Duodenal mucosa (tissue), 2 donors: ENCODE measurements at regions not wholly inside any gene's neighbourhood (a gene's known extent, or its start where the extent isn't known, plus 50 kb on each side); places are given as distances from the start of the nearest gene placed in this dataset.

ENCODE experiments used
- H3K27ac ChIP-seq: one replicate; pipeline ENCODE4 v1.7.0; 2013; ENCODE audit warnings: low read depth, low read length
- H3K27me3 ChIP-seq, 2 donors: one replicate each; pipeline ENCODE4 v1.7.0; 2013; ENCODE audit warnings: low read length in 2 of 2, control low read depth in 1 of 2; ENCODE audit not compliant: insufficient read depth in 2 of 2, control insufficient read depth in 1 of 2
- H3K36me3 ChIP-seq, 2 donors: one replicate each; pipeline ENCODE4 v1.7.0; 2013; ENCODE audit warnings: low read length in 2 of 2, control low read depth in 1 of 2; ENCODE audit not compliant: insufficient read depth in 2 of 2, control insufficient read depth in 1 of 2
- H3K4me1 ChIP-seq, 2 donors: one replicate each; pipeline ENCODE4 v1.7.0; 2013; ENCODE audit warnings: low read length in 2 of 2, control low read depth in 1 of 2; ENCODE audit not compliant: insufficient read depth in 2 of 2, control insufficient read depth in 1 of 2
- H3K4me3 ChIP-seq, 2 donors: one replicate each; pipeline ENCODE4 v1.7.0; 2013; ENCODE audit warnings: low read length in 2 of 2, low read depth in 1 of 2
- H3K9ac ChIP-seq, 2 donors: one replicate each; pipeline ENCODE4 v1.7.0; 2013; ENCODE audit warnings: low read length in 2 of 2, low read depth in 1 of 2
- H3K9me3 ChIP-seq, 2 donors: one replicate each; pipeline ENCODE4 v1.7.0; 2013; ENCODE audit warnings: low read length in 2 of 2, control low read depth in 1 of 2; ENCODE audit not compliant: control insufficient read depth in 1 of 2

- no peaks in the 10 kb centered on the region for H3K36me3 ChIP-seq
- H3K4me3 ChIP-seq, result no peak overlapping the region
- H3K4me1 ChIP-seq, result no peaks in the 10 kb centered on the region
- no peak overlapping the region for H3K9ac ChIP-seq
- no peak overlapping the region for H3K27ac ChIP-seq
- H3K9me3 ChIP-seq, result no peaks in the 10 kb centered on the region
- no peaks in the 10 kb centered on the region for H3K27me3 ChIP-seq
Measured at GRCh38 chr13:73991884-73992283, 142.3 kb downstream of the KLF12 start.

GRCh38 chr13:73991384-73991783 lies 142.8 kb downstream of the KLF12 start:
- Histone ChIP-seq H3K9ac (no peak overlapping the region), H3K27ac (no peak overlapping the region), H3K4me1 (no peaks in the 10 kb centered on the region), H3K36me3 (no peaks in the 10 kb centered on the region), H3K9me3 (no peaks in the 10 kb centered on the region), H3K4me3 (no peak overlapping the region), H3K27me3 (no peaks in the 10 kb centered on the region)

GRCh38 chr13:73989244-73989843 lies 144.9 kb downstream of the KLF12 start:
- Histone ChIP-seq H3K4me3 (no peak overlapping the region), H3K27me3 (no peaks in the 10 kb centered on the region), H3K9me3 (no peaks in the 10 kb centered on the region), H3K9ac (no peak overlapping the region), H3K36me3 (no peaks in the 10 kb centered on the region), H3K4me1 (no peaks in the 10 kb centered on the region), H3K27ac (no peak overlapping the region)

- Histone ChIP-seq H3K4me3 (no peak overlapping the region), H3K36me3 (no peaks in the 10 kb centered on the region), H3K27me3 (no peaks in the 10 kb centered on the region), H3K9me3 (no peaks in the 10 kb centered on the region), H3K27ac (no peak overlapping the region), H3K9ac (no peak overlapping the region), H3K4me1 (no peaks in the 10 kb centered on the region)
Measured at GRCh38 chr13:73988461-73988860, 145.7 kb downstream of the KLF12 start.

- no peak overlapping the region for H3K4me3 ChIP-seq
- no peaks in the 10 kb centered on the region for H3K9me3 ChIP-seq
- no peaks in the 10 kb centered on the region for H3K4me1 ChIP-seq
- H3K36me3 ChIP-seq, result no peaks in the 10 kb centered on the region
- no peaks in the 10 kb centered on the region for H3K27me3 ChIP-seq
- H3K9ac ChIP-seq, result no peak overlapping the region
- no peak overlapping the region for H3K27ac ChIP-seq
Measured at GRCh38 chr13:73987618-73988017, 146.6 kb downstream of the KLF12 start.

- no peaks in the 10 kb centered on the region for H3K27me3 ChIP-seq
- no peaks in the 10 kb centered on the region for H3K36me3 ChIP-seq
- no peak overlapping the region for H3K27ac ChIP-seq
- no peak overlapping the region for H3K4me3 ChIP-seq
- H3K9ac ChIP-seq, result no peak overlapping the region
- no peaks in the 10 kb centered on the region for H3K4me1 ChIP-seq
- H3K9me3 ChIP-seq, result no peaks in the 10 kb centered on the region
Measured at GRCh38 chr13:73985783-73986182, 148.4 kb downstream of the KLF12 start.

GRCh38 chr13:73984949-73985691 lies 149.1 kb downstream of the KLF12 start:
- Histone ChIP-seq H3K36me3 (no peaks in the 10 kb centered on the region), H3K4me3 (no peak overlapping the region), H3K9ac (no peak overlapping the region), H3K9me3 (no peaks in the 10 kb centered on the region), H3K27ac (no peak overlapping the region), H3K27me3 (no peaks in the 10 kb centered on the region), H3K4me1 (no peaks in the 10 kb centered on the region)

GRCh38 chr13:73984201-73984600 lies 150.0 kb downstream of the KLF12 start:
- Histone ChIP-seq H3K4me1 (no peaks in the 10 kb centered on the region), H3K9ac (no peak overlapping the region), H3K9me3 (no peaks in the 10 kb centered on the region), H3K36me3 (no peaks in the 10 kb centered on the region), H3K4me3 (no peak overlapping the region), H3K27me3 (no peaks in the 10 kb centered on the region), H3K27ac (no peak overlapping the region)

GRCh38 chr13:73983109-73983508 lies 151.1 kb downstream of the KLF12 start:
- Histone ChIP-seq H3K4me1 (no peaks in the 10 kb centered on the region), H3K4me3 (no peak overlapping the region), H3K27me3 (no peaks in the 10 kb centered on the region), H3K36me3 (no peaks in the 10 kb centered on the region), H3K27ac (no peak overlapping the region), H3K9ac (no peak overlapping the region), H3K9me3 (no peaks in the 10 kb centered on the region)

GRCh38 chr13:73981595-73981994 lies 152.6 kb downstream of the KLF12 start:
- Histone ChIP-seq H3K27ac (no peak overlapping the region), H3K36me3 (no peaks in the 10 kb centered on the region), H3K9me3 (no peaks in the 10 kb centered on the region), H3K4me3 (no peak overlapping the region), H3K9ac (no peak overlapping the region), H3K27me3 (no peaks in the 10 kb centered on the region), H3K4me1 (no peaks in the 10 kb centered on the region)
